Liver (tissue), 8 donors: ENCODE measurements at regions not wholly inside any gene's neighbourhood (a gene's known extent, or its start where the extent isn't known, plus 50 kb on each side); places are given as distances from the start of the nearest gene placed in this dataset.
"Not testable (repeated sequence)": the region's sequence is repeated elsewhere in the genome, so short reads cannot be mapped to it uniquely, and the experiment has no call there.

ENCODE experiments used
- DNase-seq: peaks from one replicate; pipeline ENCODE4 v3.0.0-alpha.2; 2017; ENCODE audit warnings: low spot score
- H3K27ac ChIP-seq, 2 donors: one replicate each; pipeline ENCODE4 v1.7.0; 2013; ENCODE audit warnings: inconsistent platforms in 2 of 2, low read length in 2 of 2, control low read depth in 1 of 2, low read depth in 1 of 2, mild to moderate bottlenecking in 1 of 2
- H3K27me3 ChIP-seq, 4 donors: one replicate each; pipeline versions ENCODE4 v1.6.1 to v1.7.0; 2013; ENCODE audit warnings: low read length in 3 of 4, inconsistent platforms in 1 of 4, mild to moderate bottlenecking in 1 of 4, moderate library complexity in 1 of 4; ENCODE audit not compliant: control insufficient read depth in 4 of 4, insufficient read depth in 4 of 4
- H3K36me3 ChIP-seq, 4 donors: one replicate each; pipeline versions ENCODE4 v1.6.1 to v1.7.0; 2013; ENCODE audit warnings: low read length in 3 of 4, mild to moderate bottlenecking in 3 of 4, low read depth in 1 of 4, moderate library complexity in 1 of 4; ENCODE audit not compliant: control insufficient read depth in 4 of 4, insufficient read depth in 3 of 4
- H3K4me1 ChIP-seq, 4 donors: one replicate each; pipeline versions ENCODE4 v1.6.1 to v1.7.0; 2013; ENCODE audit warnings: low read length in 3 of 4, mild to moderate bottlenecking in 3 of 4, moderate library complexity in 1 of 4; ENCODE audit not compliant: control insufficient read depth in 4 of 4, insufficient read depth in 4 of 4
- H3K4me3 ChIP-seq, 3 donors: one replicate each; pipeline versions ENCODE4 v1.6.1 to v1.7.0; 2013; ENCODE audit warnings: low read length in 3 of 3, control low read depth in 1 of 3, low read depth in 1 of 3, mild to moderate bottlenecking in 1 of 3
- H3K9ac ChIP-seq, 2 donors: one replicate each; pipeline ENCODE4 v1.7.0; 2013; ENCODE audit warnings: low read length in 2 of 2, mild to moderate bottlenecking in 2 of 2, moderate library complexity in 2 of 2, control low read depth in 1 of 2, low read depth in 1 of 2
- H3K9me3 ChIP-seq, 4 donors: one replicate each; pipeline versions ENCODE4 v1.6.1 to v1.7.0; 2013; ENCODE audit warnings: low read length in 3 of 4; ENCODE audit not compliant: control insufficient read depth in 4 of 4
- EGR1 ChIP-seq, 2 donors: IDR thresholded peaks; 2 replicates each; pipeline ENCODE4 v1.6.1; 2016 to 2018; ENCODE audit warnings: antibody characterized with exemption in 2 of 2, low read depth in 2 of 2
- FOXA1 ChIP-seq: IDR thresholded peaks from 2 replicates; pipeline ENCODE4 v1.6.1; 2016; ENCODE audit warnings: antibody characterized with exemption
- FOXA2 ChIP-seq: IDR thresholded peaks from 2 replicates; pipeline ENCODE4 v1.6.1; 2016; ENCODE audit warnings: antibody characterized with exemption
- GABPA ChIP-seq, 2 donors: IDR thresholded peaks in 1 of 2; conservative IDR thresholded peaks in 1 of 2; 2 replicates each; pipeline ENCODE4 v1.6.1; 2016; ENCODE audit warnings: antibody characterized with exemption in 2 of 2, mild to moderate bottlenecking in 1 of 2, moderate library complexity in 1 of 2
- HNF4A ChIP-seq, 2 donors: conservative IDR thresholded peaks; 2 replicates each; pipeline ENCODE4 v1.6.1; 2016; ENCODE audit warnings: antibody characterized with exemption in 2 of 2, mild to moderate bottlenecking in 2 of 2
- HNF4G ChIP-seq: IDR thresholded peaks from 2 replicates; pipeline ENCODE4 v1.6.1; 2016; ENCODE audit warnings: antibody characterized with exemption
- JUND ChIP-seq, 2 donors: IDR thresholded peaks; 2 replicates each; pipeline ENCODE4 v1.6.1; 2016; ENCODE audit warnings: antibody characterized with exemption in 2 of 2
- RAD21 ChIP-seq, 2 donors: IDR thresholded peaks; 2 replicates each; pipeline ENCODE4 v1.6.1; 2016; ENCODE audit warnings: antibody characterized with exemption in 2 of 2, mild to moderate bottlenecking in 2 of 2
- RXRA ChIP-seq, 2 donors: IDR thresholded peaks; 2 replicates each; pipeline ENCODE4 v1.6.1; 2017 to 2018; ENCODE audit warnings: antibody characterized with exemption in 2 of 2, mild to moderate bottlenecking in 1 of 2
- SP1 ChIP-seq: IDR thresholded peaks from 2 replicates; pipeline ENCODE4 v1.6.1; 2018; ENCODE audit warnings: antibody characterized with exemption, mild to moderate bottlenecking
- TAF1 ChIP-seq: conservative IDR thresholded peaks from 2 replicates; pipeline ENCODE4 v1.6.1; 2016; ENCODE audit warnings: antibody characterized with exemption, mild to moderate bottlenecking
- YY1 ChIP-seq: IDR thresholded peaks from 2 replicates; pipeline ENCODE4 v1.6.1; 2016; ENCODE audit warnings: antibody characterized with exemption, mild to moderate bottlenecking
- WGBS: extraction: QIAGEN DNeasy Blood & Tissue Kit; methylation state at CpG from one replicate; pipeline ENCODE4 v1.1.7; 2013; 5-methylcytosine and 5-hydroxymethylcytosine counted together
- TF ChIP-seq, protein P1 (sequence below): IDR thresholded peaks from 2 replicates; pipeline ENCODE4 v1.6.1; 2016; ENCODE audit warnings: antibody characterized with exemption
- TF ChIP-seq, protein P2 (sequence below): fragments of 150-350 bp; IDR thresholded peaks from 2 replicates; pipeline ENCODE4 v1.5.1; 2017; ENCODE audit warnings: improper control_type of control experiment, low read depth, low read length; ENCODE audit not compliant: missing input control
- TF ChIP-seq, protein P3 (sequence below): IDR thresholded peaks from 2 replicates; pipeline ENCODE4 v1.6.1; 2016; ENCODE audit warnings: antibody characterized with exemption, mild to moderate bottlenecking
- TF ChIP-seq, protein P4 (sequence below): IDR thresholded peaks from 2 replicates; pipeline ENCODE4 v1.6.1; 2016; ENCODE audit warnings: antibody characterized with exemption
- TF ChIP-seq, protein P5 (sequence below): IDR thresholded peaks from 2 replicates; pipeline ENCODE4 v1.6.1; 2016; ENCODE audit warnings: antibody characterized with exemption
- donor health status: healthy.
- donor health status: healthy.
- donor health status: healthy.
- donor health status: healthy.
- donor health status: healthy.

DNA sequence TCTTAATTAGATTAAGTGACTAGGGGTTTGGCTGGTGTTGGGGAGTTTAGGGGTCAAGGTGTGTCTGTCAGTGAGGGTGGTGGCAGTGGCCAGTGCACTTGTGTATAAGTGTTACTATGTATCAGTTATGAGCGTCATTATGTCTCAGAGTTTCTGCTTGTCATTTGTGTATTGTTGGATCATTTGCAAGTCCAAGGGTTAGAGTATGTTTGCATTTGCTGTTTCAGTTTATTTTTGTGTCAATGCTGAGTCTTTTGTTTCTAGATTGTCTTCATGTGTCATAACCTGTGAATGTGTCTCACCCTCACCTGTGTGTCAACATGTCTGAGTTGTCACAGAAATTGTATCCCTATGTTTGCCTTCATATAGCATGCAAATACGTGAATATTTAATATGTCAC is 97.5 kb upstream of the PAX2 start:
- WGBS = 49% methylated on average over 2 of the region's 2 CpGs
- H3K4me1 ChIP-seq = no peaks in the 10 kb centered on the region
- H3K36me3 ChIP-seq = no peaks in the 10 kb centered on the region
- TF ChIP-seq, protein P1, sequence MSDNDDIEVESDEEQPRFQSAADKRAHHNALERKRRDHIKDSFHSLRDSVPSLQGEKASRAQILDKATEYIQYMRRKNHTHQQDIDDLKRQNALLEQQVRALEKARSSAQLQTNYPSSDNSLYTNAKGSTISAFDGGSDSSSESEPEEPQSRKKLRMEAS = no peak
- TF ChIP-seq, protein P2, sequence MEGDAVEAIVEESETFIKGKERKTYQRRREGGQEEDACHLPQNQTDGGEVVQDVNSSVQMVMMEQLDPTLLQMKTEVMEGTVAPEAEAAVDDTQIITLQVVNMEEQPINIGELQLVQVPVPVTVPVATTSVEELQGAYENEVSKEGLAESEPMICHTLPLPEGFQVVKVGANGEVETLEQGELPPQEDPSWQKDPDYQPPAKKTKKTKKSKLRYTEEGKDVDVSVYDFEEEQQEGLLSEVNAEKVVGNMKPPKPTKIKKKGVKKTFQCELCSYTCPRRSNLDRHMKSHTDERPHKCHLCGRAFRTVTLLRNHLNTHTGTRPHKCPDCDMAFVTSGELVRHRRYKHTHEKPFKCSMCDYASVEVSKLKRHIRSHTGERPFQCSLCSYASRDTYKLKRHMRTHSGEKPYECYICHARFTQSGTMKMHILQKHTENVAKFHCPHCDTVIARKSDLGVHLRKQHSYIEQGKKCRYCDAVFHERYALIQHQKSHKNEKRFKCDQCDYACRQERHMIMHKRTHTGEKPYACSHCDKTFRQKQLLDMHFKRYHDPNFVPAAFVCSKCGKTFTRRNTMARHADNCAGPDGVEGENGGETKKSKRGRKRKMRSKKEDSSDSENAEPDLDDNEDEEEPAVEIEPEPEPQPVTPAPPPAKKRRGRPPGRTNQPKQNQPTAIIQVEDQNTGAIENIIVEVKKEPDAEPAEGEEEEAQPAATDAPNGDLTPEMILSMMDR = no peak
- TF ChIP-seq GABPA (IDR thresholded peaks at IDR 0.05 in 1 of 2, conservative IDR thresholded peaks at IDR 0.05 in 1 of 2) (no peak), JUND (IDR thresholded peaks at IDR 0.05) (no peak), HNF4G (no peak), RAD21 (IDR thresholded peaks at IDR 0.05) (no peak), SP1 (no peak), HNF4A (conservative IDR thresholded peaks at IDR 0.05) (no peak), TAF1 (no peak), YY1 (no peak), RXRA (IDR thresholded peaks at IDR 0.05) (no peak), FOXA1 (no peak), EGR1 (IDR thresholded peaks at IDR 0.05; ENCODE audit: low read depth in 2 of 2) (no peak), FOXA2 (no peak)
- TF ChIP-seq, protein P3, sequence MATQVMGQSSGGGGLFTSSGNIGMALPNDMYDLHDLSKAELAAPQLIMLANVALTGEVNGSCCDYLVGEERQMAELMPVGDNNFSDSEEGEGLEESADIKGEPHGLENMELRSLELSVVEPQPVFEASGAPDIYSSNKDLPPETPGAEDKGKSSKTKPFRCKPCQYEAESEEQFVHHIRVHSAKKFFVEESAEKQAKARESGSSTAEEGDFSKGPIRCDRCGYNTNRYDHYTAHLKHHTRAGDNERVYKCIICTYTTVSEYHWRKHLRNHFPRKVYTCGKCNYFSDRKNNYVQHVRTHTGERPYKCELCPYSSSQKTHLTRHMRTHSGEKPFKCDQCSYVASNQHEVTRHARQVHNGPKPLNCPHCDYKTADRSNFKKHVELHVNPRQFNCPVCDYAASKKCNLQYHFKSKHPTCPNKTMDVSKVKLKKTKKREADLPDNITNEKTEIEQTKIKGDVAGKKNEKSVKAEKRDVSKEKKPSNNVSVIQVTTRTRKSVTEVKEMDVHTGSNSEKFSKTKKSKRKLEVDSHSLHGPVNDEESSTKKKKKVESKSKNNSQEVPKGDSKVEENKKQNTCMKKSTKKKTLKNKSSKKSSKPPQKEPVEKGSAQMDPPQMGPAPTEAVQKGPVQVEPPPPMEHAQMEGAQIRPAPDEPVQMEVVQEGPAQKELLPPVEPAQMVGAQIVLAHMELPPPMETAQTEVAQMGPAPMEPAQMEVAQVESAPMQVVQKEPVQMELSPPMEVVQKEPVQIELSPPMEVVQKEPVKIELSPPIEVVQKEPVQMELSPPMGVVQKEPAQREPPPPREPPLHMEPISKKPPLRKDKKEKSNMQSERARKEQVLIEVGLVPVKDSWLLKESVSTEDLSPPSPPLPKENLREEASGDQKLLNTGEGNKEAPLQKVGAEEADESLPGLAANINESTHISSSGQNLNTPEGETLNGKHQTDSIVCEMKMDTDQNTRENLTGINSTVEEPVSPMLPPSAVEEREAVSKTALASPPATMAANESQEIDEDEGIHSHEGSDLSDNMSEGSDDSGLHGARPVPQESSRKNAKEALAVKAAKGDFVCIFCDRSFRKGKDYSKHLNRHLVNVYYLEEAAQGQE = no peak
- TF ChIP-seq, protein P4, sequence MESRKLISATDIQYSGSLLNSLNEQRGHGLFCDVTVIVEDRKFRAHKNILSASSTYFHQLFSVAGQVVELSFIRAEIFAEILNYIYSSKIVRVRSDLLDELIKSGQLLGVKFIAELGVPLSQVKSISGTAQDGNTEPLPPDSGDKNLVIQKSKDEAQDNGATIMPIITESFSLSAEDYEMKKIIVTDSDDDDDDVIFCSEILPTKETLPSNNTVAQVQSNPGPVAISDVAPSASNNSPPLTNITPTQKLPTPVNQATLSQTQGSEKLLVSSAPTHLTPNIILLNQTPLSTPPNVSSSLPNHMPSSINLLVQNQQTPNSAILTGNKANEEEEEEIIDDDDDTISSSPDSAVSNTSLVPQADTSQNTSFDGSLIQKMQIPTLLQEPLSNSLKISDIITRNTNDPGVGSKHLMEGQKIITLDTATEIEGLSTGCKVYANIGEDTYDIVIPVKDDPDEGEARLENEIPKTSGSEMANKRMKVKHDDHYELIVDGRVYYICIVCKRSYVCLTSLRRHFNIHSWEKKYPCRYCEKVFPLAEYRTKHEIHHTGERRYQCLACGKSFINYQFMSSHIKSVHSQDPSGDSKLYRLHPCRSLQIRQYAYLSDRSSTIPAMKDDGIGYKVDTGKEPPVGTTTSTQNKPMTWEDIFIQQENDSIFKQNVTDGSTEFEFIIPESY = no peak
- TF ChIP-seq, protein P5, sequence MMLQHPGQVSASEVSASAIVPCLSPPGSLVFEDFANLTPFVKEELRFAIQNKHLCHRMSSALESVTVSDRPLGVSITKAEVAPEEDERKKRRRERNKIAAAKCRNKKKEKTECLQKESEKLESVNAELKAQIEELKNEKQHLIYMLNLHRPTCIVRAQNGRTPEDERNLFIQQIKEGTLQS = no peak
- no peaks in the 10 kb centered on the region for H3K9me3 ChIP-seq
- no peak overlapping the region for H3K4me3 ChIP-seq
- peaks cover 0 to 7% (median 4%) of the 10 kb centered on the region in 4 donors for H3K27me3 ChIP-seq
- DNase-seq = no peak
- no peak overlapping the region for H3K9ac ChIP-seq
- H3K27ac ChIP-seq = no peak overlapping the region

DNA sequence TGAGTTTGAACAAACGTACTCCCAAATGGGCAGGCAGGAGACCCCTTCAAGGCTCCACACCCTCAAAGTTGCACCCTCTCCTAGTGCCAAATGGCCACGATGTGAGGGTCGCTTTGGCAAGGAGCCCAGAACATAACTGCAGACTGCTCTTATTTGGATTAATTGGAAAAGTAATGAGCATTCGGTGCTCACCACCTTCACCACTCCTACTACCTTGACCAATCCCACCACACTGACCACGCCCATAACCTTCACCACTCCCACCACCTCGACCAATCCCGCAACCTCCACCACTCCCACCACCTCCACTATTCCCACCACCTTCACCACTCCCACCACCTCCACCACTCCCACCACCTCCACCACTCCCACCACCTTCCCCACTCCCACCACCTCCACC is 94.7 kb upstream of the PAX2 start:
- no peak overlapping the region for H3K4me3 ChIP-seq
- peaks cover 2 to 16% (median 6%) of the 10 kb centered on the region in 4 donors for H3K27me3 ChIP-seq
- H3K9me3 ChIP-seq = no peaks in the 10 kb centered on the region
- H3K36me3 ChIP-seq = no peaks in the 10 kb centered on the region
- peaks cover 0 to 3% (median 0%) of the 10 kb centered on the region in 4 donors for H3K4me1 ChIP-seq
- TF ChIP-seq RAD21 (IDR thresholded peaks at IDR 0.05) = no peak
- TF ChIP-seq, protein P1 = no peak
- TF ChIP-seq, protein P5 = no peak
- TF ChIP-seq YY1 = no peak
- TF ChIP-seq FOXA1 = no peak
- no peak for TF ChIP-seq RXRA (IDR thresholded peaks at IDR 0.05)
- no peak for TF ChIP-seq HNF4G
- TF ChIP-seq TAF1 = no peak
- TF ChIP-seq, protein P4 = no peak
- TF ChIP-seq JUND (IDR thresholded peaks at IDR 0.05) = no peak
- TF ChIP-seq FOXA2 = no peak
- TF ChIP-seq GABPA (IDR thresholded peaks at IDR 0.05 in 1 of 2, conservative IDR thresholded peaks at IDR 0.05 in 1 of 2) = no peak
- TF ChIP-seq HNF4A (conservative IDR thresholded peaks at IDR 0.05) = no peak
- no peak for TF ChIP-seq EGR1 (IDR thresholded peaks at IDR 0.05; ENCODE audit: low read depth in 2 of 2)
- no peak overlapping the region for H3K27ac ChIP-seq
- WGBS = 85% methylated on average over 7 of the region's 7 CpGs
- H3K9ac ChIP-seq = no peak overlapping the region
- DNase-seq = no peak

DNA sequence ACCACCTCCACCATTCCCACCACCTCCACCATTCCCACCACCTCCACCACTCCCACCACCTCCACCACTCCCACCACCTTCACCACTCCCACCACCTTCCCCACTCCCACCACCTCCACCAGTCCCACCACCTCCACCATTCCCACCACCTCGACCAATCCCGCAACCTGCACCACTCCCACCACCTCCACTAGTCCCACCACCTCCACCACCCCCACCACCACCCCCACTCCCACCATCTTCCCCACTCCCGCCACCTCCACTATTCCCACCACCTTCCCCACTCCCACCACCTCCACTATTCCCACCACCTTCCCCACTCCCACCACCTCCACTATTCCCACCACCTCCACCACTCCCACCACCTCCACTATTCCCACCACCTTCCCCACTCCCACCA is 94.3 kb upstream of the PAX2 start:
- peaks cover 4 to 16% (median 8%) of the 10 kb centered on the region in 4 donors for H3K27me3 ChIP-seq
- H3K4me3 ChIP-seq, H3K36me3 ChIP-seq, DNase-seq, H3K27ac ChIP-seq, H3K9ac ChIP-seq, H3K9me3 ChIP-seq, H3K4me1 ChIP-seq: not testable (repeated sequence)
- WGBS = 94% methylated on average over 3 of the region's 3 CpGs
